Upper lobe of left lung (tissue), 6 donors: ENCODE measurements at regions not wholly inside any gene's neighbourhood (a gene's known extent, or its start where the extent isn't known, plus 50 kb on each side); places are given as distances from the start of the nearest gene placed in this dataset.

Source experiments
- ATAC-seq, 2 donors: fragments of 200-7000 bp; cut with Tn5 transposase; one replicate each; pipeline ENCODE4 v1.9.1; 2022; ENCODE audit warnings: mild to moderate bottlenecking in 2 of 2, moderate library complexity in 2 of 2; ENCODE audit not compliant: low FRiP score in 2 of 2
- DNase-seq, 2 donors: peaks; one replicate each; pipeline ENCODE4 v3.0.0-alpha.2; 2019 to 2020
- H3K27ac ChIP-seq, 4 donors: fragments of 200-600 bp; sonication (generic); one replicate each; pipeline ENCODE4 v1.5.1; 2016 to 2019
- H3K27me3 ChIP-seq, 4 donors: fragments of 200-600 bp; sonication (generic); one replicate each; pipeline ENCODE4 v1.5.1; 2017 to 2019
- H3K36me3 ChIP-seq, 4 donors: fragments of 200-600 bp; sonication (generic); one replicate each; pipeline ENCODE4 v1.5.1; 2016 to 2019
- H3K4me1 ChIP-seq, 4 donors: fragments of 200-600 bp; sonication (generic); one replicate each; pipeline ENCODE4 v1.5.1; 2018 to 2019
- H3K4me3 ChIP-seq, 4 donors: fragments of 200-600 bp; sonication (generic); one replicate each; pipeline ENCODE4 v1.5.1; 2017 to 2019; ENCODE audit warnings: mild to moderate bottlenecking in 2 of 4, moderate library complexity in 1 of 4
- H3K9me3 ChIP-seq, 4 donors: fragments of 200-600 bp; sonication (generic); one replicate each; pipeline ENCODE4 v1.5.1; 2018 to 2019
- EP300 ChIP-seq, 4 donors: sonication (generic); formaldehyde crosslinking; IDR thresholded peaks; one replicate each; pipeline ENCODE4 v1.5.1; 2017; ENCODE audit warnings: antibody characterized with exemption in 4 of 4, control low read depth in 2 of 4
- POLR2A ChIP-seq, 4 donors: fragments of 450-650 bp; IDR thresholded peaks; one replicate each; pipeline ENCODE4 v1.5.1; 2016 to 2017; ENCODE audit warnings: antibody characterized with exemption in 4 of 4, mild to moderate bottlenecking in 2 of 4
- POLR2AphosphoS5 ChIP-seq, 2 donors: sonication (generic); formaldehyde crosslinking; IDR thresholded peaks; one replicate each; pipeline ENCODE4 v1.5.1; 2017; ENCODE audit warnings: antibody characterized with exemption in 2 of 2
- WGBS, 2 donors: methylation state at CpG; one replicate each; pipeline ENCODE4 v1.1.5; 2017 to 2018; 5-methylcytosine and 5-hydroxymethylcytosine counted together
- TF ChIP-seq, protein P1 (sequence below), 6 experiments: fragments of 450-650 bp in 4 of 6; fragments of 200-600 bp in 2 of 6; sonication (generic) in 2 of 6; IDR thresholded peaks; one replicate each; pipeline ENCODE4 v1.5.1; 2016 to 2019; ENCODE audit warnings: antibody characterized with exemption in 6 of 6
- donor health status: DM: no; HTN: no; CAD: no; lungs with moderate emphysema.
- donor health status: DM: no; HTN: yes; CAD: no; lungs with severe emphysema.

DNA sequence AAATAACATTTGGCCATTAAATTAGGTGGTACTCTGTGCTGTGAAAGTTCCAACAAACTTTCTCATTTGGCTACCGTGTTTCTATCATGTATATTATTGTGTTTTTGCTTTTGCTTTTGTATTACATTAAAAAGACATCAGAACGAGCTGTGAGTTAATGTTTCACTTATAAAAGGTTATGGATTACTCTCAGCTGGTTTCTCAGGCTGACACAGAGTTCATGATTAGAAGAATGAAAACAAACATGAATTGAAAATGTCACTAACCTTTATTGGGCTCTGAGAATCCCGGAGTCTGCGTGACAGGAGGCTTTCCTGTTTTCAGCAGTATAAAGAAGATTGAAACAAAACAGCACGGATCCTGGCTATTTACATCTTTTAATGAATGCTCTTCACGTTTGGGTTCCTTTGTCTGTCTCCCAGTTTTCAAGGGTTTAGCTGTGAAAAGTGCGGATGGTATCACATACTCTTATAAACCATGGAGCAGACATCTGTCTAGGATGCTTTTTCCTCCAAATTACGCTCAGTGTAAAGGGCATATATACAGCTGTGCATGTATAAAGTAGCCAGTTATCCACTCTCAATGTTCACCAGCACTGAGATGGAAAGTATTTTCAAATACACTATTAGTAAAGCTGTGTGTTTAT is 153.6 kb downstream of the PTCSC3 start:
- 60 to 63% methylated on average over 8 of the region's 8 CpGs for WGBS, 2 donors
- no peak for ATAC-seq
- no peak for DNase-seq

DNA sequence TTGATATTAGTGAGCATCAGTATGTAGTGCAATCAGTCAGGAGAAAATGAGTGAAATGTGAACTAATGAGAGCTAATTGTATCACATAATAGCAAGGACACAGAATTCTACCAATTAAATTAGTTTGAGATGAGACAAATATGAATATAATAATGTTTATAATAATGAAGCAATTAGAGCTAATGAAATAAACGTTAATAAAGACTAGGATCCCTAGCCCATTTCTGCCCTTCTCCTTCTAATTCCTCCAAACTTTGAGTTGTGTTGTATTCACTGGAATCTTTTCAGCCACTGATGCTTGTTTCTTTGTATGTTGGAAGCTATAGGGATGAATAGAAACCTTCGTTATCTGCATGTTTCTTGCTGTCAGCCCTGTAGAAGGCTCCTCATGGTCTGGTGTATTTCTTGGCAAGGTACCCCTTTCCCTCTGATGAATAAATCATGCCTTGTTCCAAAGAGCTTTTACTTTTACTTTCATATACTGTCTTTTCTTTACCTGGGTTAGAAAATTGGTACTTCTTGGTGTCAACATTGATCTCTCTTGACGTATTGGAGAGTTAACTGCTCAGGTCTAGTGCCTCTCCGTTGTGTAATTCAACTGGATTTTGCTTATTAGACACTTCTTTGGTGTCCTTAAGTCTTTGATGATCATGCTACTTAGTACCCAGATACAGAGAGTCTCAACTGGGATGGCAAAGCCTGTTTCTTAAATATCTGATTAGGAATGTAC is 154.8 kb downstream of the PTCSC3 start:
- Histone ChIP-seq H3K36me3 (no peaks in the 10 kb centered on the region), H3K9me3 (no peaks in the 10 kb centered on the region), H3K27ac (no peak overlapping the region), H3K4me1 (no peaks in the 10 kb centered on the region), H3K4me3 (no peak overlapping the region), H3K27me3 (no peaks in the 10 kb centered on the region)
- TF ChIP-seq, protein P1, sequence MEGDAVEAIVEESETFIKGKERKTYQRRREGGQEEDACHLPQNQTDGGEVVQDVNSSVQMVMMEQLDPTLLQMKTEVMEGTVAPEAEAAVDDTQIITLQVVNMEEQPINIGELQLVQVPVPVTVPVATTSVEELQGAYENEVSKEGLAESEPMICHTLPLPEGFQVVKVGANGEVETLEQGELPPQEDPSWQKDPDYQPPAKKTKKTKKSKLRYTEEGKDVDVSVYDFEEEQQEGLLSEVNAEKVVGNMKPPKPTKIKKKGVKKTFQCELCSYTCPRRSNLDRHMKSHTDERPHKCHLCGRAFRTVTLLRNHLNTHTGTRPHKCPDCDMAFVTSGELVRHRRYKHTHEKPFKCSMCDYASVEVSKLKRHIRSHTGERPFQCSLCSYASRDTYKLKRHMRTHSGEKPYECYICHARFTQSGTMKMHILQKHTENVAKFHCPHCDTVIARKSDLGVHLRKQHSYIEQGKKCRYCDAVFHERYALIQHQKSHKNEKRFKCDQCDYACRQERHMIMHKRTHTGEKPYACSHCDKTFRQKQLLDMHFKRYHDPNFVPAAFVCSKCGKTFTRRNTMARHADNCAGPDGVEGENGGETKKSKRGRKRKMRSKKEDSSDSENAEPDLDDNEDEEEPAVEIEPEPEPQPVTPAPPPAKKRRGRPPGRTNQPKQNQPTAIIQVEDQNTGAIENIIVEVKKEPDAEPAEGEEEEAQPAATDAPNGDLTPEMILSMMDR (IDR thresholded peaks at IDR 0.05), result no peak
- no peak for TF ChIP-seq EP300 (IDR thresholded peaks at IDR 0.05)
- DNase-seq, result no peak
- WGBS, 2 donors, result 75 to 79% methylated on average over 4 of the region's 4 CpGs
- no peak for ATAC-seq

More for the DNA sequence above, 153.6 kb downstream of the PTCSC3 start:
- Histone ChIP-seq H3K27ac (no peak overlapping the region), H3K27me3 (no peaks in the 10 kb centered on the region), H3K36me3 (no peaks in the 10 kb centered on the region), H3K4me1 (no peaks in the 10 kb centered on the region), H3K4me3 (no peak overlapping the region), H3K9me3 (no peaks in the 10 kb centered on the region)
- TF ChIP-seq EP300 (IDR thresholded peaks at IDR 0.05) (no peak), POLR2AphosphoS5 (IDR thresholded peaks at IDR 0.05) (no peak), POLR2A (IDR thresholded peaks at IDR 0.05) (no peak)
- TF ChIP-seq, protein P1 (IDR thresholded peaks at IDR 0.05), result no peak

DNA sequence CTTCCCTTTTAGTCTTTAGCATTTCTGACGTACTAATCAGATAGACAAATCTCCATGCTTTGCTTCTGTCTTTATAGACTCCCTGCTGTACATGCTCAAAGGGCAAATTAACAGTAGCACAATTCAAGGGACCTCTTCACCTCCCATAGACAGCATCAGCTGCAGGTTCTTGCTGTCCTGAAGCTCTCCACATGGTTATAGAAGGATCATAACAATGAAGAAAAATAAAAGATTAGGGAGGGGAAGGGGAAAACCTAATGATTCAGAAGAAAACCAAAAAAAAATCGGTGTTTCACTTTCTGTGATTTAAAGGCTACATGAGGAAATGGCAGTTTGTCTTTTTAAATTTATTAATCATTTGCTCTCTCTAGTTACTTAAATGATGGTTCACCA is 155.5 kb downstream of the PTCSC3 start:
- DNase-seq, result no peak
- ATAC-seq, result no peak
- 61 to 79% methylated on average over 2 of the region's 2 CpGs for WGBS, 2 donors

DNA sequence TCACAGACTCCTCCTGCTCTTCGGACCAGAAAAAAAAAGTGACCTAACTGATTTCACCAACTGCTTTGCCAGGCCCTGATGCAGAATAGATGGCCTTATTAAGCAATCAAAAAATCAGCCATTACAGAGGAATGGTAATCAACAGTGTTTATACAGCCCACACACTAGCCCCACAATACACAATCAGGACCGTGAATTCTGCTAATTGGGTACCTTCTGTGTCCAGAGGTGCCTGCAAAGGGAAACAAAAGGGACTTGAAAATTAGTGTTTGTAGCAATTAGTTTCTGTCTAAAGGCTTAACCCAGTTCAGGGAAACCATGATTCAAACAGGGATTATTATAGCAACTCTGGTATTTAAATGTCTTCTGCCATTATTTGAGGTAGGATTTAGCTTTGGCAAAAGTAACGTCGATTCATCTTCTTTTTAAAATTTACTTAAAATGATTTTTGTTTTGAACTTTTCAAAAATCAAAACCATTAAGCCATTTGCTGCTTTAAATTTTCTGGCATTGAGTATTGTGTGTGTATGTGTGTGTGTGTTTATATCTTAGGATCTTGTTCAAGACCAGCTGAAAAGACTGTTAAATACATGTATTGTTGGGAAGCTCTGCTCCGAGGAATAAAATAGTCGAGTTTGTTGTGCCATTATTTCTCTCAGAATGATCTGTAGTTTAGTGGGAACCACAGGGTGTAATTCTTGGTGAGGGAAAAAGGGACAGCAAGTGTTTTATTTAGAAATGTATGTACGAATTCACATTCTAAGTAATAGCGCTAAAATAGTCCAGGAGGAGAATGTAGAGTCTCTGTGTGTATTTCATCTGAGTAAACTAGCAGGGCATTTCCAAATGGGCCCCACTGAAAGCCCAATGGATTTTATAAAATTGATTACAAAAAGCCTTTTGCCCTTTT is 156.1 kb downstream of the PTCSC3 start:
- H3K27me3 ChIP-seq, result no peaks in the 10 kb centered on the region
- no peaks in the 10 kb centered on the region for H3K4me1 ChIP-seq
- no peak overlapping the region for H3K4me3 ChIP-seq
- no peaks in the 10 kb centered on the region for H3K9me3 ChIP-seq
- 85 to 86% methylated on average over 8 of the region's 8 CpGs for WGBS, 2 donors
- H3K36me3 ChIP-seq, result no peaks in the 10 kb centered on the region
- H3K27ac ChIP-seq, result no peak overlapping the region
- DNase-seq (no peak), ATAC-seq (no peak)
- TF ChIP-seq, protein P1 (IDR thresholded peaks at IDR 0.05), result no peak
- TF ChIP-seq POLR2AphosphoS5 (IDR thresholded peaks at IDR 0.05) (no peak), EP300 (IDR thresholded peaks at IDR 0.05) (no peak), POLR2A (IDR thresholded peaks at IDR 0.05) (no peak)

More for the DNA sequence above, 155.5 kb downstream of the PTCSC3 start:
- Histone ChIP-seq H3K4me3 (no peak overlapping the region), H3K36me3 (no peaks in the 10 kb centered on the region), H3K27me3 (no peaks in the 10 kb centered on the region), H3K4me1 (no peaks in the 10 kb centered on the region), H3K27ac (no peak overlapping the region), H3K9me3 (no peaks in the 10 kb centered on the region)
- TF ChIP-seq, protein P1 (IDR thresholded peaks at IDR 0.05), result no peak
- TF ChIP-seq POLR2AphosphoS5 (IDR thresholded peaks at IDR 0.05) (no peak), POLR2A (IDR thresholded peaks at IDR 0.05) (no peak), EP300 (IDR thresholded peaks at IDR 0.05) (no peak)
